AG09319 (cell line): ENCODE measurements at regions not wholly inside any gene's neighbourhood (a gene's known extent, or its start where the extent isn't known, plus 50 kb on each side); places are given as distances from the start of the nearest gene placed in this dataset.

Source experiments
- DNase-seq: peaks from one replicate; pipeline ENCODE4 v3.0.0-alpha.2; 2010; ENCODE audit warnings: low read depth; ENCODE audit errors: extremely low read depth
- TF ChIP-seq, protein P1 (sequence below): IDR thresholded peaks from 2 replicates; pipeline ENCODE4 v1.5.1; 2011; ENCODE audit warnings: low read depth, mild to moderate bottlenecking, inconsistent platforms, low read length, moderate library complexity

- no peak for DNase-seq
- TF ChIP-seq, protein P1, sequence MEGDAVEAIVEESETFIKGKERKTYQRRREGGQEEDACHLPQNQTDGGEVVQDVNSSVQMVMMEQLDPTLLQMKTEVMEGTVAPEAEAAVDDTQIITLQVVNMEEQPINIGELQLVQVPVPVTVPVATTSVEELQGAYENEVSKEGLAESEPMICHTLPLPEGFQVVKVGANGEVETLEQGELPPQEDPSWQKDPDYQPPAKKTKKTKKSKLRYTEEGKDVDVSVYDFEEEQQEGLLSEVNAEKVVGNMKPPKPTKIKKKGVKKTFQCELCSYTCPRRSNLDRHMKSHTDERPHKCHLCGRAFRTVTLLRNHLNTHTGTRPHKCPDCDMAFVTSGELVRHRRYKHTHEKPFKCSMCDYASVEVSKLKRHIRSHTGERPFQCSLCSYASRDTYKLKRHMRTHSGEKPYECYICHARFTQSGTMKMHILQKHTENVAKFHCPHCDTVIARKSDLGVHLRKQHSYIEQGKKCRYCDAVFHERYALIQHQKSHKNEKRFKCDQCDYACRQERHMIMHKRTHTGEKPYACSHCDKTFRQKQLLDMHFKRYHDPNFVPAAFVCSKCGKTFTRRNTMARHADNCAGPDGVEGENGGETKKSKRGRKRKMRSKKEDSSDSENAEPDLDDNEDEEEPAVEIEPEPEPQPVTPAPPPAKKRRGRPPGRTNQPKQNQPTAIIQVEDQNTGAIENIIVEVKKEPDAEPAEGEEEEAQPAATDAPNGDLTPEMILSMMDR, result no peak
Observed at GRCh38 chr6:21845018-21845417, 251.5 kb downstream of the SOX4 start.

- no peak for DNase-seq
- TF ChIP-seq, protein P1, result no peak
Observed at GRCh38 chr6:21845439-21846140, 252.0 kb downstream of the SOX4 start.

DNA sequence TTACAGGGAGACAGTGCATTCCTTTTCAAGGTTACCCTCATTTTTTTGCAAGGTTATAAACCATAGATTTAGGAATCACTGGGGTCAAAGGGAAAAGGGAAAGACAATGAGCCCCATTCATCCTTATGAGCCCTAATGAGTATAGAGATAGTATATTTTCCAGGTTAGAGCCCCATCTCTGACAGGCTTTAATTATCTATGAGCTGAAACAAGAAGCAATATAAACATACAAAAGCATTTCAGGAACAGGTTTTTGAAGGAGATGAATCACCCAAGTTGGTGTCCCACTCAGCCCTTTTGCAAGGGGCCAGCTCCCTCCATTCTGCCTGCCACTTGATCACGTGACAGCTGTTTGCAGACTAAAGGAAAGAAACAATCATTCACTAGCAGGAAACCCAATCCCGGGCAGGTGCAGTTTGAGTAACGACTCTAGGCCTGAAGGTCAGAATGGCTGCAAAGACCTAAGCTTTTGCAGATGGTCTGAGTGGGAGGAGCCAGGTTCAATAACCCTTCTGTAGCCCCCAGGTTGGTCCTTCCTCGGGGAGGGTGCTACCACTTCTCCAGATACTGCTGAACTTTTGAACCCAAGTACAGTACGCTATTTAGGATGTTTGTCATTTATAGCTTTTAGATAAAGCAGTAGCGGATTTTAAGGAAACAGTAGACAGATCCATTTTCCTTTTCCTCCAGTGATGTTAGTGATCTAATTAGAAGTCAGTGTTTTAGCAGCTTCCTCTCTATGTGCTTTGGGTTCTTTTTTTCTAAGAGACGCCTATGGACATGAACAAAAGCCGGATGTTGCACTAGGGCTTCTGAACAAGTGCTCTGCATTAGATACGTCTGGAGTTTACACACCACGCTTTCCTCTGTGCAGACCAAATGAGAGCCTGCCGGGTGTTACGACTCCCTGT lies 253.2 kb downstream of the SOX4 start:
- no peak for DNase-seq
- TF ChIP-seq, protein P1, result no peak

GRCh38 chr6:21847711-21848480 lies 254.3 kb downstream of the SOX4 start:
- TF ChIP-seq, protein P1, result no peak
- DNase-seq, result no peak

GRCh38 chr6:21850691-21851090 lies 257.1 kb downstream of the SOX4 start:
- DNase-seq, result no peak
- TF ChIP-seq, protein P1, result no peak

DNA sequence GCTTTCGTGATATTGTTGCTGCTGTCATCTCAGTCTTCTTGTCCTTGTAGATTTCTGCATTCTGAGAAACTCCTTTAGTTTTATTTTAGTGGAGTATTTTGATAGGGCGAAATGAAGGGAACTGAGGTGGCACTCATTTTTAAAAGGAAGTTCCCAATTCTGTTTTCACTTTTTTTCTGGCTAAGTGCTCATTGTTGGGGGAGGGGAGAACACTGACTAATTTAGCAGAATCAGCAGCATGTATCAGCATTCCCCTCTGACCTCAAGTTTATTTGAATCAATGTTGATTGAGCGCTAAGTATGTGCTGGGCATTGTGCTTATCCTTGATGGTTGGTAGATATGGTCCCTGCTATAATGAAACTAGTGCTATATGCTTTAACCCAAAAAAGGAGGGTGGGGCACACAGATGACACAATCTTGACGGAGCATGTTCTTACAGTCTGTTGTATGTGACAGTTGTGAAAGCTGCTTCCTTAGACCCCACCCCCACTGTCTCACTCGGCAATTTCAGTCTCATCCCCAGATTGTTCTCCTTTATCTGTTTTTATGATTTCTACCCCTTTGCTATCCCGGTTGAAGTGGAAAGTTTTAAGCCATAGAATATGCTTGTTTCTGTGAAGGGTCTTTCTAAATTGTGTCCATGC lies 262.4 kb downstream of the SOX4 start:
- no peak for DNase-seq
- TF ChIP-seq, protein P1, result no peak
